NCI-H1694 (cell line): ENCODE measurements at regions not wholly inside any gene's neighbourhood (a gene's known extent, or its start where the extent isn't known, plus 50 kb on each side); places are given as distances from the start of the nearest gene placed in this dataset.
A peak's percentile ranks its signal among the peaks of the same experiment; 100 is the strongest.

Experiments
- DNase-seq: peaks from one replicate; lab custom pipeline; 2025; lab: John Stamatoyannopoulos, UW

GRCh38 chr1:110816945-110817344, 56.0 kb upstream of the CD53 start:
- no peak for DNase-seq

- no peak for DNase-seq
Measured at GRCh38 chr1:110811529-110811928, 61.4 kb upstream of the CD53 start.

GRCh38 chr1:110800079-110800478, 72.9 kb upstream of the CD53 start:
- DNase-seq: no peak

- DNase-seq: peak; percentile 84
Measured at GRCh38 chr1:110798691-110799256, 74.2 kb upstream of the CD53 start.

- DNase-seq: no peak
Measured at GRCh38 chr1:110788673-110789072, 84.3 kb upstream of the CD53 start.

- DNase-seq: no peak
Measured at GRCh38 chr1:110787328-110788071, 85.4 kb upstream of the CD53 start.

- DNase-seq: no peak
Measured at GRCh38 chr1:110786802-110787327, 86.1 kb upstream of the CD53 start.

GRCh38 chr1:110785612-110786011, 87.3 kb upstream of the CD53 start:
- DNase-seq: no peak

GRCh38 chr1:110785055-110785454, 87.9 kb upstream of the CD53 start:
- DNase-seq: no peak

- DNase-seq: peak; percentile 51
Measured at GRCh38 chr1:110783292-110783918, 89.5 kb upstream of the CD53 start.

GRCh38 chr1:110781525-110781924, 91.4 kb upstream of the CD53 start:
- DNase-seq: no peak

GRCh38 chr1:110780600-110781484, 92.1 kb upstream of the CD53 start:
- peak; percentile 51 for DNase-seq

- no peak for DNase-seq
Measured at GRCh38 chr1:110779636-110780035, 93.3 kb upstream of the CD53 start.

- no peak for DNase-seq
Measured at GRCh38 chr1:110778821-110779220, 94.1 kb upstream of the CD53 start.

GRCh38 chr1:110777228-110777627, 95.7 kb upstream of the CD53 start:
- no peak for DNase-seq

GRCh38 chr1:110774398-110774797, 98.5 kb upstream of the CD53 start:
- DNase-seq: no peak

- no peak for DNase-seq
Measured at GRCh38 chr1:110773813-110774212, 99.1 kb upstream of the KCNA3 start.

GRCh38 chr1:110771245-110772022, 96.7 kb upstream of the KCNA3 start:
- no peak for DNase-seq

- DNase-seq: no peak
Measured at GRCh38 chr1:110770832-110771231, 96.1 kb upstream of the KCNA3 start.

- no peak for DNase-seq
Measured at GRCh38 chr1:110768605-110769004, 93.9 kb upstream of the KCNA3 start.

- no peak for DNase-seq
Measured at GRCh38 chr1:110766336-110766647, 91.6 kb upstream of the KCNA3 start.
